Cardiac muscle cell (in vitro differentiated cells and primary cell): ENCODE measurements at regions not wholly inside any gene's neighbourhood (a gene's known extent, or its start where the extent isn't known, plus 50 kb on each side); places are given as distances from the start of the nearest gene placed in this dataset.
"Not testable (repeated sequence)": the region's sequence is repeated elsewhere in the genome, so short reads cannot be mapped to it uniquely, and the experiment has no call there.

Experiments used
- DNase-seq, 2 donors: peaks; one replicate each; pipeline versions ENCODE4 v3.0.0 to v3.0.0-alpha.2; 2010 to 2017; ENCODE audit warnings: low read depth in 1 of 2, low spot score in 1 of 2
- H3K27ac ChIP-seq: fragments of 200-600 bp; sonication (generic); 2 replicates; pipeline ENCODE4 v1.5.1; 2016
- H3K27me3 ChIP-seq: fragments of 200-600 bp; sonication (generic); 2 replicates; pipeline ENCODE4 v1.6.0; 2016; ENCODE audit warnings: control low read depth
- H3K36me3 ChIP-seq: fragments of 200-600 bp; sonication (generic); 2 replicates; pipeline ENCODE4 v1.5.1; 2016; ENCODE audit warnings: control low read depth
- H3K4me1 ChIP-seq: fragments of 200-600 bp; sonication (generic); 2 replicates; pipeline ENCODE4 v1.8.1; 2017; ENCODE audit warnings: low read depth, mild to moderate bottlenecking, mixed run types
- H3K4me3 ChIP-seq: fragments of 200-600 bp; sonication (generic); 2 replicates; pipeline ENCODE4 v1.5.1; 2016; ENCODE audit warnings: mild to moderate bottlenecking
- H3K9me3 ChIP-seq: fragments of 200-600 bp; sonication (generic); 2 replicates; pipeline ENCODE4 v1.5.1; 2017; ENCODE audit warnings: low read depth, mild to moderate bottlenecking, control low read depth
- CTCF ChIP-seq: IDR thresholded peaks from 2 replicates; pipeline ENCODE4 v1.5.1; 2012; ENCODE audit warnings: low read depth, mild to moderate bottlenecking, low read length

- DNase-seq = no peak
- H3K36me3 ChIP-seq = no peaks in the 10 kb centered on the region
- TF ChIP-seq CTCF = no peak
- no peaks in the 10 kb centered on the region for H3K27me3 ChIP-seq
- H3K4me1 ChIP-seq = peaks cover 8% of the 10 kb centered on the region
- H3K4me3 ChIP-seq = no peak overlapping the region
- peak overlapping the region; percentile 27 for H3K27ac ChIP-seq
- no peaks in the 10 kb centered on the region for H3K9me3 ChIP-seq
Measured at GRCh38 chr6:80959034-80959433, 793.4 kb downstream of the TENT5A start.

- no peak for TF ChIP-seq CTCF
Measured at GRCh38 chr6:80956898-80957297, 795.6 kb downstream of the TENT5A start.

GRCh38 chr6:80952479-80952878 is 800.0 kb downstream of the TENT5A start:
- not testable (repeated sequence) for H3K27me3 ChIP-seq, H3K36me3 ChIP-seq, H3K4me3 ChIP-seq, DNase-seq, H3K4me1 ChIP-seq, H3K9me3 ChIP-seq, H3K27ac ChIP-seq

More at GRCh38 chr6:80956898-80957297, 795.6 kb downstream of the TENT5A start:
- H3K27ac ChIP-seq = peak overlapping the region; percentile 34
- H3K4me3 ChIP-seq = no peak overlapping the region
- H3K36me3 ChIP-seq = no peaks in the 10 kb centered on the region
- DNase-seq = no peak
- H3K9me3 ChIP-seq = no peaks in the 10 kb centered on the region
- H3K4me1 ChIP-seq = peaks cover 8% of the 10 kb centered on the region
- H3K27me3 ChIP-seq = no peaks in the 10 kb centered on the region

GRCh38 chr6:80946402-80946801 is 806.1 kb downstream of the TENT5A start:
- Histone ChIP-seq H3K9me3 (no peaks in the 10 kb centered on the region), H3K4me3 (no peak overlapping the region), H3K27me3 (no peaks in the 10 kb centered on the region), H3K36me3 (no peaks in the 10 kb centered on the region), H3K4me1 (no peaks in the 10 kb centered on the region), H3K27ac (no peak overlapping the region)
- DNase-seq = no peak
- no peak for TF ChIP-seq CTCF

- Histone ChIP-seq H3K4me1 (no peaks in the 10 kb centered on the region), H3K27me3 (no peaks in the 10 kb centered on the region), H3K36me3 (no peaks in the 10 kb centered on the region), H3K27ac (no peak overlapping the region), H3K4me3 (no peak overlapping the region), H3K9me3 (no peaks in the 10 kb centered on the region)
- no peak for DNase-seq
- no peak for TF ChIP-seq CTCF
Measured at GRCh38 chr6:80942911-80943310, 809.6 kb downstream of the TENT5A start.

- peak in 1 of 2 donors; percentile 2 for DNase-seq
- no peak overlapping the region for H3K27ac ChIP-seq
Measured at GRCh38 chr6:80940976-80941375, 811.5 kb downstream of the TENT5A start.

More at GRCh38 chr6:80940976-80941375, 811.5 kb downstream of the TENT5A start:
- Histone ChIP-seq H3K36me3 (no peaks in the 10 kb centered on the region), H3K27me3 (no peaks in the 10 kb centered on the region), H3K4me3 (no peak overlapping the region), H3K9me3 (no peaks in the 10 kb centered on the region), H3K4me1 (no peaks in the 10 kb centered on the region)
- TF ChIP-seq CTCF = no peak
